ELF-1 (cell line): ENCODE measurements at regions not wholly inside any gene's neighbourhood (a gene's known extent, or its start where the extent isn't known, plus 50 kb on each side); places are given as distances from the start of the nearest gene placed in this dataset.

Experiments used
- DNase-seq: peaks from one replicate; pipeline ENCODE4 v3.0.0-alpha.2; 2016; ENCODE audit warnings: low read depth, low spot score

- DNase-seq, result no peak
Measured at GRCh38 chr18:5021558-5021957, 175.5 kb downstream of the AKAIN1 start.

DNA sequence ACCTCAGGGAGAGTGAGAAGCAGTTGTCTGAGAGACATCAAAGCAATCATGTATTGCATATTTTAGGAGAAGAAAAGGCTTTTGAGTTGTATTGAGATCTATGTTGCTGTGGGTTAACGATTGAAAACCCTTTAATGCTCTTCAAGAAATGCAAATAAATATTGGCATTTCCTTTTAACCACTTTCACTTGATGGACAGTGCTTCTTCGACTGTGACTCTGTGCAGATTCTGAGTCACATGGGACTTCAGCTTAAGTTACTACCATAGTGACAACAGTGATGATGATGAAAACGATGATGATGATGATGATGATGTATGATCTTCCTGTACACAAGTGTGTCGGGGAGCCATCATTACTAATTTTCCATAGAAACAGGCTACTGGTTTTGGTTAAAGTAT, 181.8 kb downstream of the AKAIN1 start:
- DNase-seq, result no peak

- DNase-seq, result peak; percentile 74
Measured at GRCh38 chr18:5004031-5004820, 192.8 kb downstream of the AKAIN1 start.

DNA sequence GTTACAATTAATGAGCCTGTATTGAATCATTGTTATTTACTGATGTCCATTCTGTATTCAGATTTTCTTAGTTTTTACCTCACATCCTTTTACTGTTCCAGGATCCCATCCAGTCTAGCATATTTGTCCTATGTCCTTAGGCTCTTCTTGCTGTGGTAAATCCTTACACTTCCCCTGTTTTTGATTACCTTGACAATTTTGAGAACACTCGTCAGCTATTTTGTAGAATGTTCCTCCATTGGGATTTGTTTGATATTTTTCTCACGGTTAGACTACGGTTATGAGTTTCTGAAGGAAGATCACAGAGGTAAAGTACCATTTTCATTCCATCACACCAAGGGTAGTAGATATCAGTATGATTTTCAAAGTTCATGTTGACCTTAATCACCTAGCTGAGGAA, 202.3 kb downstream of the AKAIN1 start:
- no peak for DNase-seq

DNA sequence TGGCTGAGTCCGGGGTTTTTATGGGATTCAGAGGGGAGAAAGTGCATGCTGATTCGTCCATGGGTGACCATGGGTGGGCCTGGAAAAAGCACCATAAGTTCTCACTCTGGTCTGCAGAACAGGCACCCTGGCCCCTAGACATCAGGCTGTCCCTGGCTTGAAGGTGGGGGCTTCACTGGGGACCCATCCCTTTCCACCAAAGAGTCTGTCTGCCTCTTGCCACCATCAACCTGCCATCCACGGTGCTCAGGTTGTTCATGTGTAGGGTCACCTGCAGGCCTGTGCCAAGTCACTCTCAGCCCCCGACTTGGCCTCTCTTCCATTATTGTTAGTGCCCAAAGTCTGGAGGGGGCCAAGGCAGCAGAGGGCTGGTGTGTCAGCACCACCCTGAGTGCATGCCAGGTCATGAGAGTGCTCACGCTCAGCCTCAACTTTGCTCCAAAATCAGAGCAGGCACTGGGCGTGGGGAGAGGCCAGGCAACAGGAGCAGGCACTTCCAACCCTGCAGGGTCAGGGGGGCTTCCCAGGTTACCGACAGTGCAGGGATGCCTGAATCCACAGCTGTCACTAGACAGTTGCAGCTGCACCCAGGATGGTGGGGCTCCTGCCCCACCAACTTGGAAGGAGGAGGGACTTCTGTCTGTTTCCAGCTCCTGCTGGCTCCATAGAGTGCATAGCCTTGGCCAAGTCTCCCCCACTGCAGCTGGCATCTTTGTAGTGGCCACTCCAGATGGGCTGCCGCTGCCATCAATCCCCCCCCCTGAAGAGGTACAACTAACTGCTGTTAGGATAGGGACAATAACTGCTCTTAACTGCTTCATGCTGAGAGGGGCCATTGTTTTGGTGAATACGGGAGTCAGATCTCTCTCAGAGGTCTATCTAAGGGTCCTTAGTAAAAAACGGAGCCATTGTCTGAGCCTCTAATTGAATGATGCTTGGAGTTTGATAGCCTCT, 209.3 kb downstream of the AKAIN1 start:
- peak; percentile 14 for DNase-seq

GRCh38 chr18:4986677-4987076, 210.4 kb downstream of the AKAIN1 start:
- DNase-seq, result no peak

DNA sequence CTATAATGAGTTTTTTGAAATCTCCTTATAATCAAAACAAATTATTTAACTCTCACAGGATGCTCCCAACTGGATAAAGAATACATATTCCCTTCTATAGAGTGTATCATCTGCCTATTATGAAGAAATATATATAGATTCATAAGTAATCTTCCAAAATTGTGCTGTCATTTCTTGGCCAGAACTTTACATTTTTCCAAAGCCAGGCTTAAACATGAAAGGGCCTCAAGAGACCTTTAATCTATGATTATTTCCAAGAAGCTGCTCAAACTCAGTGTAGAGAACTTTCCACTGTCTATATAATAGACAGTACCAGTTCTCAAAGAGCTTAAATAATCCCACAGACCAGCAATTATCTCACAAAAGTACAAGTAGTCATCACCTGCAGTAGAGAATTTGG, 211.0 kb downstream of the AKAIN1 start:
- DNase-seq, result no peak

DNA sequence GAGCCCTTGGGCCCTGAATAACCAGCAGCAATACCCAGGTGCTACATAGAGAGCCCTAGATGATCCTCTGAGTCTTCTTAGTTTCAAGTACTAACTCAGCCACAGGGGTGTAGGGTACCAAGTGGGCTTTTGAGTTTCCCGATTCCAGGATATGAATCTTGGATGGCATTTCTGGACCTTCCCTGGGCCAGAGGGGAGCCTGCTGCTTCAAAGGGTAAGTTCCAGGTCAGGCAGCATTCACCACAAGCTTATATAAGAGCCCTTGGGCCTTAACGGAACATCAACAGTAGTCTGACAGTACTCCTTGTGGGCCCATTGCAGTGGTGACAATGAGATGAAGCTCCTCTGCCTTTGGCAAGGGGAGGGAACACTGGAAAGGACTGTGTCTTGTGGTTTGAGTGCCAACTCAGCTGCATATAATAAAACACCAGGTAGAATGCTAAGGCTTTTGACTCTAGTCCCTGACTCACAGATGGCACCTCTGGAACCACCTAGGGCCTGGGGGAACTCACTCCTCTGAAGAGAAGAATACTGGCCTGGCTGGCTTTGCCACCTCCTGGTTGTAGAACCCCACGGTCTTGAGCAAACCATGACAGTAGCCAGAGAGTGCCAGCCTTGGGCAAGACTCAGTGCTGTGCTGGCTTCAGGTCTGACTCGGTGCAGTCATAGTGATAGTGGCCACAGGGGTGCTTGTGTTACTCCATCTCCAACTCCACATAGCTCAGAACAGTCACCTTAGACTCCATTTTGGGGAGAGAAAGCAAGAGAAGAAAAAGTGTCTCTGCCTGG, 235.7 kb downstream of the AKAIN1 start:
- DNase-seq, result no peak

- DNase-seq, result no peak
Measured at GRCh38 chr18:4960578-4960977, 236.5 kb downstream of the AKAIN1 start.

DNA sequence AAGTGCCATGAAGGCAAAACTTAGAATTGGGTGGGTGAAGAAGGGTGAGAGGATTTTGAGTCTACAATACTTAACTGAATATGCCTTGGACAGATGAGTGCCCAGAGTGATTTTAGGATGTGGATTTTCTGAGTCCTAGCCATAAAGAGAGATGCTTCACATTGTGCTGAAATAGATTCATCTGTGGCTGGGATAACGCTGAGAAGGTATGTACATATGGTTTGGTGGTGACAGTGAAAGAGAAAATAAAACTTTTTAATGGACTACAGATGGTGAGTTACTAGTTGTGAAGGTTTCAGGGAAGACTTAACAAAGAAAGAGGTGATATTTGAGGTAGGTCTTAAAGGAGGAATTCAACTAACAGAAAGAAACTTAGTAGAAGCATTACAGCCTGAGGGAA, 265.8 kb downstream of the AKAIN1 start:
- no peak for DNase-seq

- DNase-seq, result no peak
Measured at GRCh38 chr18:4921548-4921947, 275.5 kb downstream of the AKAIN1 start.

DNA sequence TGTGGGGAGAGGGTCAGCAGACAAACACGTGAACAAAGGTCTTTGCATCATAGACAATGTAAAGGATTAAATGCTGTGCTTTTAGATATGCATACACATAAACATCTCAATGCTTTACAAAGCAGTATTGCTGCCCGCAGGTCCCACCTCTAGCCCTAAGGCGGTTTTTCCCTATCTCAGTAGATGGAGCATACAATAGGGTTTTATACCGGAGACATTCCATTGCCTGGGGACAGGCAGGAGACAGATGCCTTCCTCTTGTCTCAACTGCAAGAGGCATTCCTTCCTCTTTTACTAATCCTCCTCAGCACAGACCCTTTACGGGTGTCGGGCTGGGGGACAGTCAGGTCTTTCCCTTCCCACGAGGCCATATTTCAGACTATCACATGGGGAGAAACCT, 279.5 kb downstream of the AKAIN1 start:
- peak; percentile 60 for DNase-seq

DNA sequence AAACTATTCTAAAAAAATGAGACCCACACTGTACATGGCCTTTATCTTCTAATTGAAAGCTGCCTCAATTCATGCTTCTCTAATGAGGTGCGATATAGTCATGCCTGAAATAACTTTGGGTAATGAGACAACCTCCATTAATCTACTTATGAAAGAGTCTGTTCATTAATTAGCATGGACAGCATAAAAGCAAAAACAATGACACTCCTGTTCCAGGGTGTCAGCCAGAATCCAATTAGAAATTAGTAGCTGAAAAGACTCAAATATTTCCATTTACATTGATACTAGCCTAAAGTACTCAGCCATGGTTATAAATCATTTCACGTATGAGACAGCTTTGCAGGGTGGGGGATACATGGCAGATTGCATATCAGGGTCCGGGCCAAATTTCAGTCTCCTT, 288.7 kb downstream of the AKAIN1 start:
- DNase-seq, result no peak

DNA sequence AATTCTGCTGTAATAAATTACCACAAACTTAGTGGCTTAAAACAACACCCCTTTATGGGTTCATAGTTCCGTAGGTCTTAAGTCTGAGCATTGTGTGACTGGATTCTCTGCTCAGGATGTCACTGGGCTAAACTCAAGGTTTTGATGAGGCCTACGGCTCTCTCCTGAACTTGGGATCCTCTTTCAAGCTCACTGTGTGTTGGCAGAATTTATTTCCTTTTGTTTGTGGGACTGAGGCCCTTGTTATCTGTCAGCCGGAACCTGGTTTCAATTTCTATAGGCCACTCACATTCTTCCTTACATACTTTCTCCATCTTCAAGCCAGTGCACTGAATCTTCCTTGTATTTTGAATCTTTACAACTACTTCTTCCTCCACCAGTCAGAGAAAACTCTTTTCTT, 290.2 kb downstream of the AKAIN1 start:
- no peak for DNase-seq

DNA sequence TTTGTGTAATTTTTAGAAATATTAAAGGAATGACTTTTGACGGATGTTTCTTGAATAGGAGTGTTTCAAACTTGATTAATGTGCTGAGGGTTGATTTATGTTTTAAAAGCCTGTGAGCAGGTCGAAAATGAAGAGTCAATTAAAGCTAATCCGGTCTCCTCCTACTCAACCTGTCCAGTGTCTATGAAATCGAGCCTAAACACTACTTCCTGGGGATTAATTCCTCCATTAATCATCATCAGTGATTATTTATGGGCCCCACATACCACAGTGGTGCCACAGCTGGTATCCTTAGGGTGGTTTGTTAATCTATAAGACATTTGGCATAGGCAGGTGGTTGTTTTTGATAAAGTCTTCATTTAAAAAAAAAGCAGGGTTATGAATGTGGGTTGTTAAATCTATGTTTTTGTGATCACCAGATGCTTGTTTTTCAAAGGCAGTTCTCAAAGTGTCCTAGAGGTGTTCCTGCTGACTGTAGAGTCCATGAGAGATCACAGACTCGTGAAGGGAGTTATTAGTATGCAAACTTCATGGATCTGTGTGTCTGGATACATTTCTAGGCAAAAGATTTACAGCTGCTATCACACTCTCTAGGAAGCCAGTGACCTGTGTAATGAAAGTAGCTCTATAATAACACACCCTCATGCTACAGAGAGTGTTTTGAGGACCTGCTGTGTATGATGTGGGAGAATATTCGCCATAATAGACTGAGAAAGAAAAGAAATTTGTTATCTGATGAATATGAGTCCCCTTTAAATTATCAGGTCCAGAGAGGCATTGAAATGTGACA, 308.6 kb downstream of the AKAIN1 start:
- no peak for DNase-seq

- no peak for DNase-seq
Measured at GRCh38 chr18:4878480-4878879, 318.6 kb downstream of the AKAIN1 start.

GRCh38 chr18:4871197-4871596, 325.9 kb downstream of the AKAIN1 start:
- no peak for DNase-seq

GRCh38 chr18:4870177-4870773, 326.8 kb downstream of the AKAIN1 start:
- no peak for DNase-seq

DNA sequence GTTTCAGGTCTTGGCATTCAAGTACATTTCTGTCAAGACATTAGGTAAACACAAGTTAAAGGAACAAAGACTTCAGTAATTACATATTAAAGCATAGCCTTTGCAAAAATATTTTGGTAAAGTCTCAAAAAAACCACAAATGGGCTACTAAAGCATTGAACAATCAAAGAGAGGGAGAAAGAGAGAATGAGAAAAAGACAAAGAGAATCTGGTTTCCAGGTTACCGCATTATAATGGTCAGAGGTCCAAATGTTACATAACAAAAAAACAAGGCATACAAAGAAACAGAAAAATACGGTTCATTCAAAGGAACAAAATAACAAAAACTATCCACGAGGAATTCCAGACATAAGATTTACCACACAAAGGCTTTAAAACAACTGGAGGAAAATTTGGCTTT, 327.9 kb downstream of the AKAIN1 start:
- DNase-seq, result no peak

DNA sequence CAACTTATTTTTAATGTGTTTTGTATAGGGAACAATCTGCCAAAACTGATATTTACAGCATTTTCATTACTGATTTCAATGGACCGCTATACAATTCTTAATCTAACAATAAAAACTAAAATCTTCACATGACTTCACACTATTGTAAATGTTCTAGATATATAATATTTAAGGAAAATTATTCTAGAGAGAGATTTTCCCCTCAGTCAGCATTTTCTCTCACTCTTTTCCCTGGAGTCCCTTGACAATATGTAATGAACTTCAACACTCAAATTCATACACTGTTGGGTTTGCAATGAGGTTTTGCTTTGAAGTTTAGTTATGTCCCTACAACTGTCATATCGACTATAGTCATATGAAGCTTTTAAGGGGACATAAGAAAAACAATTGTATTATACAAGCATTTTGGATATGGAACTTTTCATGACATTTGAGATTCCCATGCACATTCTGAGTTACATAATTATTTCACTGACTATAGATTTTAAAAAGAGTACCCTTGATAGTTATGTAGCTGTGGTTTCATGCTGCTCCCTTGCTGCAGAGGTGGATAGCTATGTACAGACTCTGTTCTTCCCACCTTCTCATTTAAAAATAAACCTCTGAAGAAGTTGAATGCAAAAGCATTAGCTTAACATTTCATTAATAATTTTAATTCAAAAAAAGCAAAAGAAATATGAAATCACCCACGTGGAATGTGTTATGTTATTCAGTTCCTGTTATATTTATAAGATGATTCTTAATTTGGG, 338.5 kb downstream of the AKAIN1 start:
- DNase-seq, result no peak
